H9 (cell line): ENCODE measurements at regions not wholly inside any gene's neighbourhood (a gene's known extent, or its start where the extent isn't known, plus 50 kb on each side); places are given as distances from the start of the nearest gene placed in this dataset.

Experiments used
- DNase-seq: peaks from one replicate; pipeline ENCODE4 v3.0.0-alpha.2; 2017
- H2AFZ ChIP-seq: one replicate; pipeline ENCODE4 v1.6.1; 2013; ENCODE audit warnings: mild to moderate bottlenecking, low read length, control low read depth, moderate library complexity
- H2AK5ac ChIP-seq: 2 replicates; pipeline ENCODE4 v1.6.1; 2013; ENCODE audit warnings: low read length, control low read depth, mixed read lengths; ENCODE audit not compliant: insufficient read length
- H2BK120ac ChIP-seq: one replicate; pipeline ENCODE4 v1.6.1; 2013; ENCODE audit warnings: low read depth, mild to moderate bottlenecking, low read length, control low read depth, inconsistent platforms; ENCODE audit not compliant: poor library complexity, severe bottlenecking
- H2BK12ac ChIP-seq: 2 replicates; pipeline ENCODE4 v1.6.1; 2013; ENCODE audit warnings: low read length, control low read depth, mixed read lengths, low read depth; ENCODE audit not compliant: insufficient read length
- H2BK15ac ChIP-seq: 2 replicates; pipeline ENCODE4 v1.6.1; 2013; ENCODE audit warnings: low read depth, low read length, control low read depth
- H2BK20ac ChIP-seq: one replicate; pipeline ENCODE4 v1.6.1; 2013; ENCODE audit warnings: low read depth, mild to moderate bottlenecking, low read length, control low read depth, inconsistent platforms; ENCODE audit not compliant: poor library complexity, severe bottlenecking
- H2BK5ac ChIP-seq: 2 replicates; pipeline ENCODE4 v1.6.1; 2013; ENCODE audit warnings: low read length, control low read depth, mixed read lengths; ENCODE audit not compliant: insufficient read length
- H3K14ac ChIP-seq: 2 replicates; pipeline ENCODE4 v1.6.1; 2013; ENCODE audit warnings: low read length, control low read depth; ENCODE audit not compliant: insufficient read depth
- H3K18ac ChIP-seq: 2 replicates; pipeline ENCODE4 v1.6.1; 2013; ENCODE audit warnings: low read depth, mild to moderate bottlenecking, mixed read lengths, low read length, control low read depth; ENCODE audit not compliant: insufficient read length
- H3K23ac ChIP-seq: 2 replicates; pipeline ENCODE4 v1.6.1; 2013; ENCODE audit warnings: low read length, control low read depth, mixed read lengths, low read depth; ENCODE audit not compliant: insufficient read length
- H3K23me2 ChIP-seq: 2 replicates; pipeline ENCODE4 v1.6.1; 2013; ENCODE audit warnings: low read depth, mild to moderate bottlenecking, mixed read lengths, low read length, control low read depth; ENCODE audit not compliant: insufficient read length, poor library complexity, severe bottlenecking
- H3K27ac ChIP-seq: 2 replicates; pipeline ENCODE4 v1.5.1; 2013; ENCODE audit warnings: low read length, control low read depth, mixed read lengths, low read depth; ENCODE audit not compliant: insufficient read length
- H3K27me3 ChIP-seq: 2 replicates; pipeline ENCODE4 v1.6.1; 2013; ENCODE audit warnings: low read length, control low read depth, inconsistent platforms; ENCODE audit not compliant: insufficient read depth
- H3K4ac ChIP-seq: 2 replicates; pipeline ENCODE4 v1.6.1; 2013; ENCODE audit warnings: low read depth, mild to moderate bottlenecking, control low read depth, inconsistent platforms, low read length, moderate library complexity
- H3K4me1 ChIP-seq: 2 replicates; pipeline ENCODE4 v1.6.1; 2013; ENCODE audit warnings: low read length, control low read depth, inconsistent platforms; ENCODE audit not compliant: insufficient read depth
- H3K4me2 ChIP-seq: 2 replicates; pipeline ENCODE4 v1.6.1; 2013; ENCODE audit warnings: low read length, control low read depth, mixed read lengths; ENCODE audit not compliant: insufficient read length, insufficient read depth
- H3K56ac ChIP-seq: 2 replicates; pipeline ENCODE4 v1.6.1; 2013; ENCODE audit warnings: low read depth, mild to moderate bottlenecking, mixed read lengths, low read length, control low read depth; ENCODE audit not compliant: insufficient read length
- H3K79me1 ChIP-seq: 2 replicates; pipeline ENCODE4 v1.6.1; 2013; ENCODE audit warnings: low read depth, mild to moderate bottlenecking, moderate library complexity, low read length, control low read depth, inconsistent platforms; ENCODE audit not compliant: insufficient read depth, poor library complexity, severe bottlenecking
- H3K79me2 ChIP-seq: 2 replicates; pipeline ENCODE4 v1.6.1; 2013; ENCODE audit warnings: low read length, control low read depth, inconsistent platforms; ENCODE audit not compliant: insufficient read depth
- H3K9ac ChIP-seq: 2 replicates; pipeline ENCODE4 v1.6.1; 2013; ENCODE audit warnings: low read length, control low read depth, mixed read lengths; ENCODE audit not compliant: insufficient read length; ENCODE audit errors: extremely low read depth
- H3K9me3 ChIP-seq: one replicate; pipeline ENCODE4 v1.6.1; 2013; ENCODE audit warnings: low read depth, low read length, inconsistent platforms; ENCODE audit not compliant: control insufficient read depth
- H3T11ph ChIP-seq: one replicate; pipeline ENCODE4 v1.6.1; 2013; ENCODE audit warnings: mild to moderate bottlenecking, low read length, control low read depth, inconsistent platforms
- H4K20me1 ChIP-seq: one replicate; pipeline ENCODE4 v1.6.1; 2013; ENCODE audit not compliant: control insufficient read depth, insufficient read length, insufficient read depth
- H4K5ac ChIP-seq: 2 replicates; pipeline ENCODE4 v1.6.1; 2013; ENCODE audit warnings: low read depth, mild to moderate bottlenecking, mixed read lengths, low read length, control low read depth; ENCODE audit not compliant: insufficient read length
- H4K8ac ChIP-seq: replicated peaks from 2 replicates; pipeline ENCODE4 v1.6.1; 2013; ENCODE audit warnings: low read length, control low read depth, mixed read lengths, low read depth; ENCODE audit not compliant: insufficient read length
- H4K91ac ChIP-seq: 2 replicates; pipeline ENCODE4 v1.6.1; 2013; ENCODE audit warnings: low read depth, mild to moderate bottlenecking, moderate library complexity, mixed read lengths, low read length, control low read depth; ENCODE audit not compliant: insufficient read length
- H3K27ac Mint-ChIP-seq, 3 experiments: 2 replicates in 2 of 3; 3 replicates in 1 of 3; pipeline ENCODE4 v1.8.0; 2020 to 2021; ENCODE audit warnings: mixed read lengths in 3 of 3, mild to moderate bottlenecking in 1 of 3, moderate library complexity in 1 of 3
- H3K27me3 Mint-ChIP-seq: 2 replicates; pipeline ENCODE4 v1.8.0; 2021; ENCODE audit warnings: low read depth, mild to moderate bottlenecking, moderate library complexity, mixed read lengths
- H3K36me3 Mint-ChIP-seq, 3 experiments: 2 replicates in 2 of 3; 3 replicates in 1 of 3; pipeline ENCODE4 v1.8.0; 2020 to 2021; ENCODE audit warnings: low read depth in 3 of 3, mixed read lengths in 3 of 3; ENCODE audit not compliant: insufficient read depth in 1 of 3
- H3K4me1 Mint-ChIP-seq, 2 experiments: 2 replicates each; pipeline ENCODE4 v1.8.0; 2020; ENCODE audit warnings: mixed read lengths in 2 of 2
- H3K4me3 Mint-ChIP-seq, 2 experiments: 2 replicates in 1 of 2; 3 replicates in 1 of 2; pipeline ENCODE4 v1.8.0; 2020 to 2021; ENCODE audit warnings: mild to moderate bottlenecking in 2 of 2, mixed read lengths in 2 of 2, moderate library complexity in 1 of 2
- H3K9me3 Mint-ChIP-seq, 2 experiments: 2 replicates in 1 of 2; 3 replicates in 1 of 2; pipeline ENCODE4 v1.8.0; 2020; ENCODE audit warnings: mild to moderate bottlenecking in 2 of 2, mixed read lengths in 2 of 2, moderate library complexity in 1 of 2
- WGBS: extraction: QIAGEN DNeasy Blood & Tissue Kit; methylation state at CpG from one replicate; pipeline ENCODE4 v1.1.7; 2013; ENCODE audit warnings: missing lambda C conversion rate, low lambda C conversion rate, mixed read lengths; ENCODE audit not compliant: insufficient read length; ENCODE audit errors: extremely low coverage; 5-methylcytosine and 5-hydroxymethylcytosine counted together
- TF ChIP-seq, protein P1 (sequence below): fragments of 200-600 bp; sonication (generic); conservative IDR thresholded peaks from 3 replicates; pipeline ENCODE4 v1.8.0; 2021; ENCODE audit warnings: antibody characterized with exemption, mild to moderate bottlenecking

DNA sequence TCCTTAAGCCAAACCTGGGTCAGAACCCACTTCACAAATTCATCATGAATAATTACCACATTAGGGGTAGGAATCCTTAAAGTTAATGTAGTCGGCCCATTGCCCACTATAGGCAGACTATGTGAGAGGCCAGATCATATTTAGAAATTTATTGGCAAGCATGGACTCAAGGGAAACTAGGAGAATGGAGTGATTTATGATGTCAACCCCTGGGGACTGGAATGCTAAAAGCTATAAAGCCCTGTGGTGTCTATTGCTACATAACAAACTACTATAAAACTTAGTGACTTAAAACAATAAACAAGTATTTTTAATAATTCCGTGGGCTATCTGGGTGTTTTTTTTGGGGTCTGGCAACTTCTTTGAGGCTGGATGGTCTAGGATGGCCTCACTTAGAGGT, 93.9 kb downstream of the PPP1R2C start:
- Histone ChIP-seq H3K18ac (no peak overlapping the region), H2BK20ac (no peak overlapping the region), H3K23me2 (no peaks in the 10 kb centered on the region), H3K4ac (no peak overlapping the region), H2BK12ac (no peak overlapping the region), H3K79me2 (no peaks in the 10 kb centered on the region), H2BK120ac (no peak overlapping the region), H2AFZ (no peak overlapping the region), H2BK5ac (no peak overlapping the region), H3K27ac (no peak overlapping the region), H3K4me1 (peaks cover 6% of the 10 kb centered on the region; the same call in 1 of the 2 replicates), H3K23ac (no peak overlapping the region), H3T11ph (no peak overlapping the region), H4K8ac (no peak overlapping the region), H3K9ac (no peak overlapping the region), H3K9me3 (no peaks in the 10 kb centered on the region), H4K5ac (no peak overlapping the region), H3K79me1 (no peaks in the 10 kb centered on the region), H2BK15ac (no peak overlapping the region), H4K91ac (no peak overlapping the region), H4K20me1 (no peaks in the 10 kb centered on the region), H3K27me3 (no peaks in the 10 kb centered on the region), H2AK5ac (no peak overlapping the region), H3K56ac (no peak overlapping the region), H3K4me2 (no peak overlapping the region), H3K14ac (no peak overlapping the region)
- Mint-ChIP-seq H3K27me3 (no peaks in the 10 kb centered on the region), H3K4me1 (peaks cover 33 to 38% of the 10 kb centered on the region in 2 experiments), H3K4me3 (no peak overlapping the region), H3K27ac (no peak overlapping the region), H3K36me3 (peaks cover 5 to 19% (median 7%) of the 10 kb centered on the region in 3 experiments; a peak in 6 of 7 replicates), H3K9me3 (peaks cover 0 to 41% of the 10 kb centered on the region in 2 experiments; a peak in 4 of 5 replicates)
- TF ChIP-seq, protein P1, sequence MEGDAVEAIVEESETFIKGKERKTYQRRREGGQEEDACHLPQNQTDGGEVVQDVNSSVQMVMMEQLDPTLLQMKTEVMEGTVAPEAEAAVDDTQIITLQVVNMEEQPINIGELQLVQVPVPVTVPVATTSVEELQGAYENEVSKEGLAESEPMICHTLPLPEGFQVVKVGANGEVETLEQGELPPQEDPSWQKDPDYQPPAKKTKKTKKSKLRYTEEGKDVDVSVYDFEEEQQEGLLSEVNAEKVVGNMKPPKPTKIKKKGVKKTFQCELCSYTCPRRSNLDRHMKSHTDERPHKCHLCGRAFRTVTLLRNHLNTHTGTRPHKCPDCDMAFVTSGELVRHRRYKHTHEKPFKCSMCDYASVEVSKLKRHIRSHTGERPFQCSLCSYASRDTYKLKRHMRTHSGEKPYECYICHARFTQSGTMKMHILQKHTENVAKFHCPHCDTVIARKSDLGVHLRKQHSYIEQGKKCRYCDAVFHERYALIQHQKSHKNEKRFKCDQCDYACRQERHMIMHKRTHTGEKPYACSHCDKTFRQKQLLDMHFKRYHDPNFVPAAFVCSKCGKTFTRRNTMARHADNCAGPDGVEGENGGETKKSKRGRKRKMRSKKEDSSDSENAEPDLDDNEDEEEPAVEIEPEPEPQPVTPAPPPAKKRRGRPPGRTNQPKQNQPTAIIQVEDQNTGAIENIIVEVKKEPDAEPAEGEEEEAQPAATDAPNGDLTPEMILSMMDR, result no peak
- no peak for DNase-seq
- no CpG with 5 or more reads among the region's 2 CpGs for WGBS
